Astrocyte (in vitro differentiated cells and primary cell): ENCODE measurements at regions not wholly inside any gene's neighbourhood (a gene's known extent, or its start where the extent isn't known, plus 50 kb on each side); places are given as distances from the start of the nearest gene placed in this dataset.

Experiments used
- DNase-seq: peaks from one replicate; pipeline ENCODE4 v3.0.0-alpha.2; 2010; ENCODE audit warnings: low read depth
- FAIRE-seq: peaks from 2 replicates; lab custom pipeline; 2011; peaks lifted over from hg19 to GRCh38; lab: Jason Lieb, UNC
- H2AFZ ChIP-seq: 2 replicates; pipeline ENCODE4 v1.6.0; 2012; ENCODE audit warnings: low read depth, low read length, inconsistent platforms
- H3K27ac ChIP-seq: 2 replicates; pipeline ENCODE4 v1.5.1; 2011; ENCODE audit warnings: low read depth, low read length, inconsistent platforms
- H3K27me3 ChIP-seq: 2 replicates; pipeline ENCODE4 v1.6.0; 2011; ENCODE audit warnings: low read length, inconsistent platforms; ENCODE audit not compliant: insufficient read depth
- H3K36me3 ChIP-seq: 2 replicates; pipeline ENCODE4 v1.5.1; 2011; ENCODE audit warnings: low read length, inconsistent platforms; ENCODE audit not compliant: insufficient read depth
- H3K4me1 ChIP-seq: 2 replicates; pipeline ENCODE4 v1.5.1; 2011; ENCODE audit warnings: low read length, inconsistent platforms; ENCODE audit not compliant: insufficient read depth
- H3K4me2 ChIP-seq: 2 replicates; pipeline ENCODE4 v1.6.0; 2012; ENCODE audit warnings: low read length, inconsistent platforms
- H3K4me3 ChIP-seq: 2 replicates; pipeline ENCODE4 v1.5.1; 2011; ENCODE audit warnings: low read depth, mild to moderate bottlenecking, low read length, inconsistent platforms; ENCODE audit not compliant: insufficient read depth
- H3K79me2 ChIP-seq: 2 replicates; pipeline ENCODE4 v1.6.0; 2012; ENCODE audit warnings: mild to moderate bottlenecking, low read length, inconsistent platforms; ENCODE audit not compliant: insufficient read depth
- H3K9ac ChIP-seq: 2 replicates; pipeline ENCODE4 v1.6.0; 2012; ENCODE audit warnings: mild to moderate bottlenecking, low read length, inconsistent platforms
- H3K9me3 ChIP-seq: 2 replicates; pipeline ENCODE4 v1.5.1; 2012; ENCODE audit warnings: low read depth, mild to moderate bottlenecking, low read length, inconsistent platforms; ENCODE audit not compliant: insufficient read depth
- H4K20me1 ChIP-seq: 2 replicates; pipeline ENCODE4 v1.6.0; 2012; ENCODE audit warnings: low read length, inconsistent platforms; ENCODE audit not compliant: insufficient read depth
- H3K27ac Mint-ChIP-seq: one replicate; pipeline ENCODE4 v1.8.0; 2021; ENCODE audit warnings: mild to moderate bottlenecking, mixed read lengths; ENCODE audit not compliant: unreplicated experiment
- H3K27me3 Mint-ChIP-seq: one replicate; pipeline ENCODE4 v1.8.0; 2021; ENCODE audit warnings: low read depth, mixed read lengths; ENCODE audit not compliant: unreplicated experiment
- H3K36me3 Mint-ChIP-seq: one replicate; pipeline ENCODE4 v1.8.0; 2021; ENCODE audit warnings: low read depth, mixed read lengths; ENCODE audit not compliant: unreplicated experiment
- H3K4me1 Mint-ChIP-seq: one replicate; pipeline ENCODE4 v1.8.0; 2021; ENCODE audit warnings: low read depth, mixed read lengths; ENCODE audit not compliant: unreplicated experiment
- H3K4me3 Mint-ChIP-seq: one replicate; pipeline ENCODE4 v1.8.0; 2021; ENCODE audit warnings: mild to moderate bottlenecking, moderate library complexity, mixed read lengths; ENCODE audit not compliant: unreplicated experiment
- H3K9me3 Mint-ChIP-seq: one replicate; pipeline ENCODE4 v1.8.0; 2021; ENCODE audit warnings: mild to moderate bottlenecking, mixed read lengths; ENCODE audit not compliant: unreplicated experiment
- CTCF ChIP-seq: IDR thresholded peaks from 2 replicates; pipeline ENCODE4 v1.5.1; 2011; ENCODE audit warnings: low read depth, mild to moderate bottlenecking, inconsistent platforms, low read length, moderate library complexity; ENCODE audit not compliant: insufficient read depth
- EZH2 ChIP-seq: IDR thresholded peaks from 2 replicates; pipeline ENCODE4 v1.6.1; 2012; ENCODE audit warnings: mild to moderate bottlenecking, low read length, inconsistent platforms; ENCODE audit not compliant: insufficient read depth

- Histone ChIP-seq H3K4me3 (peak overlapping the region; percentile 21), H3K36me3 (no peaks in the 10 kb centered on the region), H3K9me3 (peaks cover 10% of the 10 kb centered on the region), H3K4me2 (peak overlapping the region; percentile 77), H3K9ac (peak overlapping the region; percentile 55), H3K4me1 (peaks cover 18% of the 10 kb centered on the region), H4K20me1 (no peaks in the 10 kb centered on the region), H3K79me2 (no peaks in the 10 kb centered on the region), H3K27ac (peak overlapping the region; percentile 59), H3K27me3 (no peaks in the 10 kb centered on the region), H2AFZ (no peak overlapping the region)
- no peak for TF ChIP-seq CTCF
- no peak for TF ChIP-seq EZH2
- DNase-seq (peak; percentile 95), FAIRE-seq (peak; percentile 90)
- Mint-ChIP-seq H3K27me3 (no peaks in the 10 kb centered on the region), H3K4me3 (no peak overlapping the region), H3K9me3 (peaks cover 31% of the 10 kb centered on the region), H3K27ac (no peak overlapping the region), H3K4me1 (no peaks in the 10 kb centered on the region), H3K36me3 (no peaks in the 10 kb centered on the region)
These were observed 566.2 kb downstream of the TBC1D22A start for GRCh38 chr22:47328550-47329243.

DNA sequence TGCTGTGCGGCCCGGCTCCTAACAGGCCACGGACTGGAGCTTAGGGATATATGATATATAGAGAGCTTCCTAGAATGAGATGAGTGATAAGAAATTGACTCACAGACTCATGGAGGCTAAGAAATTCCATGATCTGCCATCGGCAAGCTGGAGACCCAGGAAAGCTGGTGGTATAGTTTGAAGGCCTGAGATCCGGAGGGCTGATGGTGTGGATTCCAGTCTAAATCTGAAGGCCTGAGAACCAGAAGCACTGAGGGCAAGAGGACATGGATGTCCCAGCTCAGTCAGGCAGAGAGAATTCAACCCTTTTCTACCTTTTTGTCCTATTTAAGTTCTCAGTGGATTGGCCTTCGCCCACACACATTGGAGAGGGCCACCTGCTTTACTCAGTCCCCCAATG, 564.8 kb downstream of the TBC1D22A start:
- H4K20me1 ChIP-seq = no peaks in the 10 kb centered on the region
- FAIRE-seq (no peak), DNase-seq (no peak)
- no peak overlapping the region for H3K4me3 ChIP-seq
- H3K36me3 Mint-ChIP-seq = no peaks in the 10 kb centered on the region
- no peak overlapping the region for H3K27ac ChIP-seq
- H3K27me3 Mint-ChIP-seq = no peaks in the 10 kb centered on the region
- H3K9me3 ChIP-seq = peaks cover 7% of the 10 kb centered on the region
- no peak overlapping the region for H3K27ac Mint-ChIP-seq
- H3K27me3 ChIP-seq = no peaks in the 10 kb centered on the region
- no peaks in the 10 kb centered on the region for H3K4me1 Mint-ChIP-seq
- H3K9ac ChIP-seq = no peak overlapping the region
- TF ChIP-seq EZH2 (no peak), CTCF (no peak)
- H3K9me3 Mint-ChIP-seq = peaks cover 28% of the 10 kb centered on the region
- no peak overlapping the region for H2AFZ ChIP-seq
- H3K4me2 ChIP-seq = no peak overlapping the region
- H3K4me3 Mint-ChIP-seq = no peak overlapping the region
- H3K36me3 ChIP-seq = no peaks in the 10 kb centered on the region
- H3K4me1 ChIP-seq = peaks cover 18% of the 10 kb centered on the region
- H3K79me2 ChIP-seq = no peaks in the 10 kb centered on the region

DNA sequence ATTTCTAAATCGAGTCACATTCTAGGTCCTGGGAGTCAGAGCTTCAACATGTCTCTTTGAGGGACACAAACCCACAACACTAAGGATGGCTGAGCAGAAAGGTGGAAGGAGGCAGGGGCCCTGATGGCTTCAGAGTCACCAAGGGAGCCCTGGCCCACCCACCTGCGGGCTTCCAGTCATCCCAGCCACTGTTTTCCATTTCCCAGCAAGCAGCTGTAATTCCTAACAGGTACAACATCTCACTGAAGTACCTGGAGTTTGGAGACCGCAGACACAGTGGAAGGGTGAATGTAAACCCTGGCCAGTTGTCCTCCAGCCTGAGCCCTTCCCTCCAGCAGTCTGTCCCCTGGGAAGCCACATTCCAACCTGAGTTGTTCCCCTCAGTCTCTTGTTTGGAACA, 562.8 kb downstream of the TBC1D22A start:
- Histone ChIP-seq H3K27ac (no peak overlapping the region), H3K4me1 (peaks cover 18% of the 10 kb centered on the region), H3K4me2 (no peak overlapping the region), H3K79me2 (no peaks in the 10 kb centered on the region), H3K4me3 (no peak overlapping the region), H4K20me1 (no peaks in the 10 kb centered on the region), H3K27me3 (no peaks in the 10 kb centered on the region), H3K9me3 (peaks cover 8% of the 10 kb centered on the region), H3K9ac (no peak overlapping the region), H3K36me3 (no peaks in the 10 kb centered on the region), H2AFZ (no peak overlapping the region)
- FAIRE-seq = no peak
- no peak overlapping the region for H3K4me3 Mint-ChIP-seq
- DNase-seq = no peak
- no peaks in the 10 kb centered on the region for H3K4me1 Mint-ChIP-seq
- TF ChIP-seq EZH2 = no peak
- no peaks in the 10 kb centered on the region for H3K36me3 Mint-ChIP-seq
- no peaks in the 10 kb centered on the region for H3K27me3 Mint-ChIP-seq
- peaks cover 19% of the 10 kb centered on the region for H3K9me3 Mint-ChIP-seq
- no peak overlapping the region for H3K27ac Mint-ChIP-seq
